Endothelial cell of umbilical vein (primary cell): ENCODE measurements at regions not wholly inside any gene's neighbourhood (a gene's known extent, or its start where the extent isn't known, plus 50 kb on each side); places are given as distances from the start of the nearest gene placed in this dataset.

Experiments
- CTCF ChIP-seq, 2 donors: IDR thresholded peaks; 1 replicate in 1 of 2; 2 replicates in 1 of 2; pipeline ENCODE4 v1.5.1; 2011; ENCODE audit warnings: low read length in 2 of 2, mild to moderate bottlenecking in 2 of 2, moderate library complexity in 2 of 2, control low read depth in 1 of 2, inconsistent platforms in 1 of 2, low read depth in 1 of 2; ENCODE audit not compliant: insufficient read depth in 1 of 2; ENCODE audit errors: extremely low read depth in 1 of 2
- EZH2 ChIP-seq: IDR thresholded peaks from 2 replicates; pipeline ENCODE4 v1.6.1; 2012; ENCODE audit warnings: borderline replicate concordance, low read depth, mild to moderate bottlenecking, moderate library complexity, low read length, inconsistent platforms; ENCODE audit not compliant: severe bottlenecking
- GATA2 ChIP-seq: IDR thresholded peaks from 2 replicates; pipeline ENCODE4 v1.7.0; 2011; ENCODE audit warnings: low read depth, mild to moderate bottlenecking, moderate library complexity, mixed read lengths, low read length; ENCODE audit not compliant: insufficient read length, insufficient read depth
- MAX ChIP-seq: IDR thresholded peaks from 2 replicates; pipeline ENCODE4 v1.6.1; 2011; ENCODE audit not compliant: insufficient read depth, insufficient read length
- MYC ChIP-seq: IDR thresholded peaks from one replicate; pipeline ENCODE4 v1.6.1; 2011; ENCODE audit warnings: mild to moderate bottlenecking, low read depth, low read length
- POLR2A ChIP-seq: IDR thresholded peaks from 2 replicates; pipeline ENCODE4 v1.6.1; 2012; ENCODE audit warnings: low read depth, mild to moderate bottlenecking, control low read depth, low read length
- POLR2AphosphoS5 ChIP-seq: IDR thresholded peaks from 2 replicates; pipeline ENCODE4 v1.6.1; 2012; ENCODE audit warnings: low read depth, mild to moderate bottlenecking, control low read depth, low read length, moderate library complexity; ENCODE audit not compliant: insufficient read depth

- TF ChIP-seq POLR2AphosphoS5 (no peak), CTCF (IDR thresholded peaks at IDR 0.05; ENCODE audit: extremely low read depth in 1 of 2, insufficient read depth in 1 of 2, low read depth in 1 of 2, low read length in 2 of 2) (no peak), POLR2A (no peak), EZH2 (no peak), MAX (no peak), GATA2 (no peak), MYC (no peak)
Measured at GRCh38 chr11:70756341-70756740, 358.0 kb downstream of the CTTN start.
